ENCODE measurements at regions not wholly inside any gene's neighbourhood (a gene's known extent, or its start where the extent isn't known, plus 50 kb on each side); places are given as distances from the start of the nearest gene placed in this dataset.

DNA sequence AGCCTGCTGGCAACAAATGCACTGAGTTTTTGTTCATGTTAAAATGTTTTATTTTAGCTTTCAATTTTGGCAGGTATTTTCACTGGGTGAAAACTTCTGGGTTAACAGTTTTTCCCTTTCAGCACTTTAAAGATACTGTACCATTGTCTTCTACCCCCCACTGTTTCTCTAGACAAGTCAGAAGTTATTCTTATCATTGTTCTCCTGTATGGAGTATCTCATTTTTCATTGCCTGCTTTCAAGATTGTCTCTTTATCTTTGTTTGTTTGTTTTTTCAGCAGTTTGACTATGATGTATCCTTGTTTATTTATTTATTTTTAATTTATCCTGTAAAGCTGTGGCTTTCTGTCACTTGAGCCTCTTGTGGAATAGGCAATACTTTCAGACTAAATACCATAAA, 277.0 kb downstream of the ICOS start:
- no peaks in the 10 kb centered on the region for H3K4me1 ChIP-seq (ENCODE audit: control insufficient read depth, insufficient read depth, low read length)
- Mint-ChIP-seq H3K4me1 (no peaks in the 10 kb centered on the region), H3K4me3 (no peak overlapping the region), H3K27ac (no peak overlapping the region), H3K36me3 (no peaks in the 10 kb centered on the region), H3K27me3 (ENCODE audit: low read depth in 2 of 2) (peaks cover 5 to 10% of the 10 kb centered on the region in 2 donors), H3K9me3 (peaks cover 6 to 7% of the 10 kb centered on the region in 2 donors)
- DNase-seq (no peak), ATAC-seq (no peak)
- no peak overlapping the region for H3K4me3 ChIP-seq (ENCODE audit: low read length)
- H3K9me3 ChIP-seq (ENCODE audit: control insufficient read depth, insufficient read depth, low read length): no peaks in the 10 kb centered on the region
- TF ChIP-seq, protein P1, sequence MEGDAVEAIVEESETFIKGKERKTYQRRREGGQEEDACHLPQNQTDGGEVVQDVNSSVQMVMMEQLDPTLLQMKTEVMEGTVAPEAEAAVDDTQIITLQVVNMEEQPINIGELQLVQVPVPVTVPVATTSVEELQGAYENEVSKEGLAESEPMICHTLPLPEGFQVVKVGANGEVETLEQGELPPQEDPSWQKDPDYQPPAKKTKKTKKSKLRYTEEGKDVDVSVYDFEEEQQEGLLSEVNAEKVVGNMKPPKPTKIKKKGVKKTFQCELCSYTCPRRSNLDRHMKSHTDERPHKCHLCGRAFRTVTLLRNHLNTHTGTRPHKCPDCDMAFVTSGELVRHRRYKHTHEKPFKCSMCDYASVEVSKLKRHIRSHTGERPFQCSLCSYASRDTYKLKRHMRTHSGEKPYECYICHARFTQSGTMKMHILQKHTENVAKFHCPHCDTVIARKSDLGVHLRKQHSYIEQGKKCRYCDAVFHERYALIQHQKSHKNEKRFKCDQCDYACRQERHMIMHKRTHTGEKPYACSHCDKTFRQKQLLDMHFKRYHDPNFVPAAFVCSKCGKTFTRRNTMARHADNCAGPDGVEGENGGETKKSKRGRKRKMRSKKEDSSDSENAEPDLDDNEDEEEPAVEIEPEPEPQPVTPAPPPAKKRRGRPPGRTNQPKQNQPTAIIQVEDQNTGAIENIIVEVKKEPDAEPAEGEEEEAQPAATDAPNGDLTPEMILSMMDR (IDR thresholded peaks at IDR 0.05): no peak
- no peak overlapping the region for H3K27ac ChIP-seq (ENCODE audit: low read length)
- intact Hi-C loops (cut with micrococcal nuclease): no loop called here
- H3K36me3 ChIP-seq (ENCODE audit: control insufficient read depth, insufficient read depth, low read length): no peaks in the 10 kb centered on the region
- H3K27me3 ChIP-seq (ENCODE audit: control insufficient read depth, insufficient read depth, low read length): peaks cover 3% of the 10 kb centered on the region

DNA sequence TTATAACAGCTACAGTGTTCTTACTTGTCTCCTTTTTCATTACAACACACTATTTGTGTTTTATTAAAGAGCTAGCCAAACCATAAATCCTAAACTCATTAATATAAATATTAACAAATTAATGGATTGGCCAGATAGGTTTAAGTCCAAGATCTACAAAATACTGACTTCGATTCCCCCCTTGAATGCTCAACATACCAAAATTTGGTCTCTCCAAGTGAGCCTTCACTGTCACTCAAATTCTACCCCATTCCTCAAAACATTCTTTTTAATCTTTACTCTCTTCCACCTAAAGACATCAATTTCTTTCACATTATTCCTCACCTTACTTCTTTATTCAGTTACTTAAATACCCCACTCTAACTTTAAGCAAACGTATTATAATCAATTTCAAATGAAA, 281.5 kb downstream of the ICOS start:
- Mint-ChIP-seq H3K36me3 (no peaks in the 10 kb centered on the region), H3K4me1 (no peaks in the 10 kb centered on the region), H3K27ac (no peak overlapping the region), H3K4me3 (no peak overlapping the region), H3K27me3 (ENCODE audit: low read depth in 2 of 2) (peaks cover 0 to 5% of the 10 kb centered on the region in 2 donors), H3K9me3 (peaks cover 6 to 7% of the 10 kb centered on the region in 2 donors)
- Histone ChIP-seq H3K4me1 (ENCODE audit: control insufficient read depth, insufficient read depth, low read length) (no peaks in the 10 kb centered on the region), H3K9me3 (ENCODE audit: control insufficient read depth, insufficient read depth, low read length) (no peaks in the 10 kb centered on the region), H3K27ac (ENCODE audit: low read length) (no peak overlapping the region), H3K27me3 (ENCODE audit: control insufficient read depth, insufficient read depth, low read length) (peaks cover 3% of the 10 kb centered on the region), H3K36me3 (ENCODE audit: control insufficient read depth, insufficient read depth, low read length) (no peaks in the 10 kb centered on the region), H3K4me3 (ENCODE audit: low read length) (no peak overlapping the region)
- TF ChIP-seq, protein P1 (IDR thresholded peaks at IDR 0.05): no peak
- intact Hi-C loops (cut with micrococcal nuclease): no loop called here
- no peak for ATAC-seq
- DNase-seq: no peak
- WGBS (ENCODE audit: insufficient coverage): 96% methylated on average over 1 of the region's 2 CpGs

DNA sequence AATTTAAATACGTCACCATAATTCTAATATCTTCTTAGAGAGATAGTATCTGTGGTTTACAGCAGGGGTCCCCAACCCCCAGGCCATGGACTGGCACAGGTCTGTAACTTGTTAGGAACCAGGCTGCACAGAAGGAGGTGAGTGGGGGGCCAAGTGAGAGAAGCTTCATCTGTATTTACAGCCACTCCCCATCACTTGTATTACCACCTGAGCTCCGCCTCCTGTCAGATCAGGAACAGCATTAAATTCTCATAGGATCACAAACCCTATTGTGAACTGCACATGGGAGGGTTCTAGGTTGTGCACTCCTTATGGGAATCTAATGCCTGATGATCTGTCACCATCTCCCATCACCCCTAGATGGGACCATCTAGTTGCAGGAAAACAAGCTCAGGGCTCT, 282.6 kb downstream of the ICOS start:
- H3K27ac Mint-ChIP-seq: no peak overlapping the region
- Histone ChIP-seq H3K4me1 (ENCODE audit: control insufficient read depth, insufficient read depth, low read length) (no peaks in the 10 kb centered on the region), H3K9me3 (ENCODE audit: control insufficient read depth, insufficient read depth, low read length) (no peaks in the 10 kb centered on the region), H3K27ac (ENCODE audit: low read length) (no peak overlapping the region), H3K27me3 (ENCODE audit: control insufficient read depth, insufficient read depth, low read length) (peaks cover 3% of the 10 kb centered on the region), H3K4me3 (ENCODE audit: low read length) (no peak overlapping the region), H3K36me3 (ENCODE audit: control insufficient read depth, insufficient read depth, low read length) (no peaks in the 10 kb centered on the region)
- H3K4me3 Mint-ChIP-seq: no peak overlapping the region
- intact Hi-C loops (cut with micrococcal nuclease): no loop called here
- 100% methylated on average over 1 of the region's 2 CpGs for WGBS (ENCODE audit: insufficient coverage)
- peaks cover 0 to 5% of the 10 kb centered on the region in 2 donors for H3K27me3 Mint-ChIP-seq (ENCODE audit: low read depth in 2 of 2)
- no peaks in the 10 kb centered on the region for H3K4me1 Mint-ChIP-seq
- no peaks in the 10 kb centered on the region for H3K36me3 Mint-ChIP-seq
- no peak for ATAC-seq
- TF ChIP-seq, protein P1 (IDR thresholded peaks at IDR 0.05): no peak
- DNase-seq: no peak
- peaks cover 4 to 5% of the 10 kb centered on the region in 2 donors for H3K9me3 Mint-ChIP-seq

DNA sequence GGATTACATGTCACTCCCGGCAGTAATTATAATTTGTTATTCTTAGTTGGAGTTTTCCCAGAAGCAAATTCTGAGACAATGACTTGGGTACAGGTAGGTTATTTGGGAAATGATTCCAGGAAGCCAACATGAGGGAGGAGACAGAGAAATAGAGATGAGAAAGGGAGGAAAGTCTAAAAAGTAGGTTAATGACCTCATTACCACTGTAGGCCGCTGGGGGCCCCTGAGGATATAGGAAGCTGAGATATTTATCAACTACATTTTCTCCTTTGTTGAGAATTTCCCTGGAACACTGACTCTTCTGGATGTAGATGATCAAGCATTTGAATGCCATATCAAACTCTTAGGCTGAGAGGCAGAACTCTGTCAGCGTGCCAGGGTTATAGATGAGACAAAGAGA, 284.3 kb downstream of the ICOS start:
- H3K27me3 ChIP-seq (ENCODE audit: control insufficient read depth, insufficient read depth, low read length): no peaks in the 10 kb centered on the region
- H3K9me3 ChIP-seq (ENCODE audit: control insufficient read depth, insufficient read depth, low read length): no peaks in the 10 kb centered on the region
- Mint-ChIP-seq H3K4me3 (no peak overlapping the region), H3K9me3 (peaks cover under 1 to 2% of the 10 kb centered on the region in 2 donors), H3K27ac (no peak overlapping the region), H3K36me3 (no peaks in the 10 kb centered on the region), H3K27me3 (ENCODE audit: low read depth in 2 of 2) (peaks cover 0 to 2% of the 10 kb centered on the region in 2 donors), H3K4me1 (no peaks in the 10 kb centered on the region)
- TF ChIP-seq, protein P1 (IDR thresholded peaks at IDR 0.05): no peak
- H3K27ac ChIP-seq (ENCODE audit: low read length): no peak overlapping the region
- ATAC-seq (no peak), DNase-seq (no peak)
- no peaks in the 10 kb centered on the region for H3K36me3 ChIP-seq (ENCODE audit: control insufficient read depth, insufficient read depth, low read length)
- no peak overlapping the region for H3K4me3 ChIP-seq (ENCODE audit: low read length)
- WGBS (ENCODE audit: insufficient coverage): 85% methylated on average over 2 of the region's 3 CpGs
- intact Hi-C loops (cut with micrococcal nuclease): no loop called here
- no peaks in the 10 kb centered on the region for H3K4me1 ChIP-seq (ENCODE audit: control insufficient read depth, insufficient read depth, low read length)
